Body of pancreas (tissue), 4 donors: ENCODE measurements at regions not wholly inside any gene's neighbourhood (a gene's known extent, or its start where the extent isn't known, plus 50 kb on each side); places are given as distances from the start of the nearest gene placed in this dataset.

Source experiments
- POLR2A ChIP-seq, 3 donors: fragments of 450-650 bp; IDR thresholded peaks; one replicate each; pipeline ENCODE4 v1.6.1; 2016; ENCODE audit warnings: antibody characterized with exemption in 3 of 3, mild to moderate bottlenecking in 2 of 3
- TF ChIP-seq, protein P1 (sequence below), 7 experiments: fragments of 450-650 bp in 4 of 7; fragments of 200-600 bp in 3 of 7; sonication (generic) in 3 of 7; IDR thresholded peaks; one replicate each; pipeline ENCODE4 v1.5.1; 2016 to 2019; ENCODE audit warnings: antibody characterized with exemption in 7 of 7

DNA sequence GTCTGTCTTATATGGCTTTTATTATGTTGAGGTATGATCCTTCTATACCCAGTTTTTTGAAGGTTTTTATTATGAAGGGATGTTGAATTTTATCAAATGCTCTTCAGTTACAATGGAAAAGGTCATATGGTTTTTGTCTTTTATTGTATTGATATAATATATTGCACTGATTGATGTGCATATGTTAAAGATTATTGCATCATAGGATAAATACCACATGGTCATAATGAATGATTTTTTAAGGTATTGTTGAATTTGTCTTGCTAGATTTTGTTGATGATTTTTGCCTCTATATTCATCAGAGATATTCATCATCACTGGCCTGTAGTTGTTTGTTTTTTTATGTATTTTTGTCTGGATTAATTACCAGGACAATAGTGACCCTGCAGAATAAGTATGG, 339.2 kb upstream of the CT83 start:
- TF ChIP-seq, protein P1, sequence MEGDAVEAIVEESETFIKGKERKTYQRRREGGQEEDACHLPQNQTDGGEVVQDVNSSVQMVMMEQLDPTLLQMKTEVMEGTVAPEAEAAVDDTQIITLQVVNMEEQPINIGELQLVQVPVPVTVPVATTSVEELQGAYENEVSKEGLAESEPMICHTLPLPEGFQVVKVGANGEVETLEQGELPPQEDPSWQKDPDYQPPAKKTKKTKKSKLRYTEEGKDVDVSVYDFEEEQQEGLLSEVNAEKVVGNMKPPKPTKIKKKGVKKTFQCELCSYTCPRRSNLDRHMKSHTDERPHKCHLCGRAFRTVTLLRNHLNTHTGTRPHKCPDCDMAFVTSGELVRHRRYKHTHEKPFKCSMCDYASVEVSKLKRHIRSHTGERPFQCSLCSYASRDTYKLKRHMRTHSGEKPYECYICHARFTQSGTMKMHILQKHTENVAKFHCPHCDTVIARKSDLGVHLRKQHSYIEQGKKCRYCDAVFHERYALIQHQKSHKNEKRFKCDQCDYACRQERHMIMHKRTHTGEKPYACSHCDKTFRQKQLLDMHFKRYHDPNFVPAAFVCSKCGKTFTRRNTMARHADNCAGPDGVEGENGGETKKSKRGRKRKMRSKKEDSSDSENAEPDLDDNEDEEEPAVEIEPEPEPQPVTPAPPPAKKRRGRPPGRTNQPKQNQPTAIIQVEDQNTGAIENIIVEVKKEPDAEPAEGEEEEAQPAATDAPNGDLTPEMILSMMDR (IDR thresholded peaks at IDR 0.05) = no peak
- no peak for TF ChIP-seq POLR2A (IDR thresholded peaks at IDR 0.05)
